ENCODE measurements at regions not wholly inside any gene's neighbourhood (a gene's known extent, or its start where the extent isn't known, plus 50 kb on each side); places are given as distances from the start of the nearest gene placed in this dataset.

- TF ChIP-seq POLR2A (IDR thresholded peaks at IDR 0.05; ENCODE audit: low read depth) (no peak), CTCF (IDR thresholded peaks at IDR 0.05) (no peak), EP300 (IDR thresholded peaks at IDR 0.05) (no peak)
These were observed 112.5 kb downstream of the KLF5 start for GRCh38 chr13:73171271-73171682.

Measured in esophagus muscularis mucosa (tissue), 4 donors.